IPS-20b (cell line): ENCODE measurements at regions not wholly inside any gene's neighbourhood (a gene's known extent, or its start where the extent isn't known, plus 50 kb on each side); places are given as distances from the start of the nearest gene placed in this dataset.

Experiments used
- H3K27ac ChIP-seq: one replicate; pipeline ENCODE4 v1.5.1; 2013; ENCODE audit warnings: low read length
- H3K27me3 ChIP-seq: 2 replicates; pipeline ENCODE4 v1.6.1; 2013; ENCODE audit warnings: mild to moderate bottlenecking, low read length, inconsistent platforms; ENCODE audit not compliant: insufficient read depth
- H3K36me3 ChIP-seq: 2 replicates; pipeline ENCODE4 v1.6.1; 2013; ENCODE audit warnings: low read depth, mild to moderate bottlenecking, inconsistent platforms, low read length, moderate library complexity; ENCODE audit not compliant: insufficient read depth
- H3K4me1 ChIP-seq: 2 replicates; pipeline ENCODE4 v1.6.1; 2013; ENCODE audit warnings: mild to moderate bottlenecking, control low read depth, inconsistent platforms, low read length, moderate library complexity; ENCODE audit not compliant: insufficient read depth
- H3K4me3 ChIP-seq: 2 replicates; pipeline ENCODE4 v1.5.1; 2013; ENCODE audit warnings: mild to moderate bottlenecking, low read length, inconsistent platforms
- H3K9ac ChIP-seq: 2 replicates; pipeline ENCODE4 v1.6.1; 2013; ENCODE audit warnings: low read depth, mild to moderate bottlenecking, inconsistent platforms, low read length, moderate library complexity
- H3K9me3 ChIP-seq: 2 replicates; pipeline ENCODE4 v1.6.1; 2013; ENCODE audit warnings: mild to moderate bottlenecking, low read depth, low read length, inconsistent platforms; ENCODE audit not compliant: insufficient read depth

GRCh38 chr9:89750117-89750791, 145.4 kb downstream of the GADD45G start:
- no peaks in the 10 kb centered on the region; the same call in 1 of the 2 replicates for H3K4me1 ChIP-seq
- H3K27me3 ChIP-seq, result no peaks in the 10 kb centered on the region
- no peaks in the 10 kb centered on the region for H3K36me3 ChIP-seq
- H3K9me3 ChIP-seq, result no peaks in the 10 kb centered on the region
- H3K4me3 ChIP-seq, result no peak overlapping the region
- H3K9ac ChIP-seq, result no peak overlapping the region
- H3K27ac ChIP-seq, result no peak overlapping the region

GRCh38 chr9:89751079-89751825, 146.4 kb downstream of the GADD45G start:
- Histone ChIP-seq H3K9ac (no peak overlapping the region), H3K4me1 (no peaks in the 10 kb centered on the region; the same call in 1 of the 2 replicates), H3K4me3 (no peak overlapping the region), H3K9me3 (no peaks in the 10 kb centered on the region), H3K36me3 (no peaks in the 10 kb centered on the region), H3K27me3 (no peaks in the 10 kb centered on the region), H3K27ac (no peak overlapping the region)

GRCh38 chr9:89752154-89752553, 147.3 kb downstream of the GADD45G start:
- no peak overlapping the region for H3K9ac ChIP-seq
- no peaks in the 10 kb centered on the region; the same call in 1 of the 2 replicates for H3K4me1 ChIP-seq
- H3K4me3 ChIP-seq, result no peak overlapping the region
- no peaks in the 10 kb centered on the region for H3K9me3 ChIP-seq
- H3K36me3 ChIP-seq, result no peaks in the 10 kb centered on the region
- H3K27ac ChIP-seq, result no peak overlapping the region
- H3K27me3 ChIP-seq, result no peaks in the 10 kb centered on the region

- Histone ChIP-seq H3K27me3 (no peaks in the 10 kb centered on the region), H3K9ac (no peak overlapping the region), H3K27ac (no peak overlapping the region), H3K36me3 (no peaks in the 10 kb centered on the region), H3K4me3 (no peak overlapping the region), H3K4me1 (no peaks in the 10 kb centered on the region; the same call in 1 of the 2 replicates), H3K9me3 (no peaks in the 10 kb centered on the region)
Observed at GRCh38 chr9:89753472-89754055, 148.8 kb downstream of the GADD45G start.

- Histone ChIP-seq H3K4me1 (no peaks in the 10 kb centered on the region; the same call in 1 of the 2 replicates), H3K4me3 (no peak overlapping the region), H3K36me3 (no peaks in the 10 kb centered on the region), H3K9ac (no peak overlapping the region), H3K27me3 (no peaks in the 10 kb centered on the region), H3K27ac (no peak overlapping the region), H3K9me3 (no peaks in the 10 kb centered on the region)
Observed at GRCh38 chr9:89754193-89754592, 149.4 kb downstream of the GADD45G start.

GRCh38 chr9:89755821-89756220, 151.0 kb downstream of the GADD45G start:
- no peak overlapping the region for H3K4me3 ChIP-seq
- no peaks in the 10 kb centered on the region for H3K9me3 ChIP-seq
- no peak overlapping the region for H3K9ac ChIP-seq
- no peaks in the 10 kb centered on the region for H3K36me3 ChIP-seq
- no peaks in the 10 kb centered on the region; the same call in 1 of the 2 replicates for H3K4me1 ChIP-seq
- H3K27ac ChIP-seq, result no peak overlapping the region
- no peaks in the 10 kb centered on the region for H3K27me3 ChIP-seq

GRCh38 chr9:89756891-89757537, 152.2 kb downstream of the GADD45G start:
- H3K9ac ChIP-seq, result no peak overlapping the region
- no peak overlapping the region for H3K27ac ChIP-seq
- no peaks in the 10 kb centered on the region for H3K27me3 ChIP-seq
- H3K4me3 ChIP-seq, result no peak overlapping the region
- no peaks in the 10 kb centered on the region for H3K36me3 ChIP-seq
- no peaks in the 10 kb centered on the region for H3K9me3 ChIP-seq
- H3K4me1 ChIP-seq, result no peaks in the 10 kb centered on the region; the same call in 1 of the 2 replicates

- no peaks in the 10 kb centered on the region for H3K9me3 ChIP-seq
- no peaks in the 10 kb centered on the region; the same call in 1 of the 2 replicates for H3K4me1 ChIP-seq
- H3K36me3 ChIP-seq, result no peaks in the 10 kb centered on the region
- H3K9ac ChIP-seq, result no peak overlapping the region
- no peak overlapping the region for H3K27ac ChIP-seq
- no peaks in the 10 kb centered on the region for H3K27me3 ChIP-seq
- no peak overlapping the region for H3K4me3 ChIP-seq
Observed at GRCh38 chr9:89757776-89758528, 153.1 kb downstream of the GADD45G start.

GRCh38 chr9:89759572-89759971, 154.8 kb downstream of the GADD45G start:
- no peaks in the 10 kb centered on the region for H3K36me3 ChIP-seq
- no peak overlapping the region for H3K27ac ChIP-seq
- H3K27me3 ChIP-seq, result no peaks in the 10 kb centered on the region; the same call in 1 of the 2 replicates
- no peaks in the 10 kb centered on the region for H3K4me1 ChIP-seq
- no peak overlapping the region for H3K4me3 ChIP-seq
- no peak overlapping the region for H3K9ac ChIP-seq
- H3K9me3 ChIP-seq, result no peaks in the 10 kb centered on the region

GRCh38 chr9:89760123-89760522, 155.3 kb downstream of the GADD45G start:
- Histone ChIP-seq H3K4me1 (no peaks in the 10 kb centered on the region), H3K9ac (no peak overlapping the region), H3K27me3 (no peaks in the 10 kb centered on the region; the same call in 1 of the 2 replicates), H3K9me3 (no peaks in the 10 kb centered on the region), H3K36me3 (no peaks in the 10 kb centered on the region), H3K27ac (no peak overlapping the region), H3K4me3 (no peak overlapping the region)

GRCh38 chr9:89764217-89764616, 159.4 kb downstream of the GADD45G start:
- Histone ChIP-seq H3K9ac (no peak overlapping the region), H3K4me1 (no peaks in the 10 kb centered on the region), H3K27me3 (no peaks in the 10 kb centered on the region; the same call in 1 of the 2 replicates), H3K27ac (no peak overlapping the region), H3K4me3 (no peak overlapping the region), H3K9me3 (no peaks in the 10 kb centered on the region), H3K36me3 (no peaks in the 10 kb centered on the region)
